Heart left ventricle (tissue), 16 donors: ENCODE measurements at regions not wholly inside any gene's neighbourhood (a gene's known extent, or its start where the extent isn't known, plus 50 kb on each side); places are given as distances from the start of the nearest gene placed in this dataset.

Experiments
- ATAC-seq, 4 donors: fragments of 200-7000 bp; cut with Tn5 transposase; one replicate each; pipeline ENCODE4 v1.9.1; 2020 to 2022; ENCODE audit warnings: moderate library complexity in 4 of 4, mild to moderate bottlenecking in 3 of 4, moderate number of reproducible peaks in 1 of 4
- DNase-seq, 5 donors: peaks; one replicate each; pipeline ENCODE4 v3.0.0-alpha.2; 2020
- H3K27ac ChIP-seq, 12 donors: fragments of 200-600 bp; sonication (generic) in 4 of 12; one replicate each; pipeline versions ENCODE4 v1.5.0 to v1.8.0; 2016 to 2022; ENCODE audit warnings: mild to moderate bottlenecking in 2 of 12
- H3K27me3 ChIP-seq, 9 donors: fragments of 200-600 bp; sonication (generic) in 2 of 9; one replicate each; pipeline versions ENCODE4 v1.5.1 to v1.8.0; 2016 to 2022; ENCODE audit warnings: mild to moderate bottlenecking in 3 of 9
- H3K36me3 ChIP-seq, 9 donors: fragments of 200-600 bp; sonication (generic) in 2 of 9; one replicate each; pipeline versions ENCODE4 v1.5.0 to v1.8.0; 2018 to 2022; ENCODE audit warnings: mild to moderate bottlenecking in 2 of 9
- H3K4me1 ChIP-seq, 12 donors: fragments of 200-600 bp; sonication (generic) in 4 of 12; one replicate each; pipeline versions ENCODE4 v1.5.0 to v1.8.0; 2016 to 2022; ENCODE audit warnings: mild to moderate bottlenecking in 3 of 12
- H3K4me3 ChIP-seq, 12 donors: fragments of 200-600 bp; sonication (generic) in 4 of 12; one replicate each; pipeline versions ENCODE4 v1.5.0 to v1.8.0; 2017 to 2022; ENCODE audit warnings: mild to moderate bottlenecking in 9 of 12, moderate library complexity in 4 of 12
- H3K9me3 ChIP-seq, 12 donors: fragments of 200-600 bp; sonication (generic) in 4 of 12; one replicate each; pipeline versions ENCODE4 v1.5.0 to v1.8.0; 2016 to 2022; ENCODE audit warnings: mild to moderate bottlenecking in 1 of 12
- POLR2A ChIP-seq, 2 donors: fragments of 450-650 bp; IDR thresholded peaks; one replicate each; pipeline ENCODE4 v1.6.1; 2017; ENCODE audit warnings: antibody characterized with exemption in 2 of 2, mild to moderate bottlenecking in 2 of 2, moderate library complexity in 2 of 2
- WGBS, 4 donors: extraction: QIAGEN DNeasy Blood & Tissue Kit in 2 of 4; methylation state at CpG; one replicate each; pipeline versions ENCODE4 v1.1.5 to v1.1.7; 2013 to 2018; 5-methylcytosine and 5-hydroxymethylcytosine counted together
- intact Hi-C, 10 donors: fragments of 100-400 bp; cut with DNase I; formaldehyde crosslinking; loops; one replicate each; pipeline versions ENCODE4 v1.11.1 to v1.14.2; 2022
- TF ChIP-seq, protein P1 (sequence below), 12 donors: fragments of 200-600 bp; sonication (generic) in 4 of 12; IDR thresholded peaks; one replicate each; pipeline versions ENCODE4 v1.5.0 to v1.8.0; 2018 to 2022; ENCODE audit warnings: antibody characterized with exemption in 12 of 12, mild to moderate bottlenecking in 5 of 12
- donor health status: ischemic (EF 13 %, LVEDD 7.1; RV severe dilation, severe dysfunction).
- donor health status: healthy with polysubstance abuse.
- donor health status: DM: no; HTN: yes; CAD: no.
- donor health status: DM: no; HTN: no; CAD: no.
- donor health status: ischemic (EF 25% LVEDD 6.9; RV normal size, moderate dysfunction).
- donor health status: ischemic (EF 25% LVEDD 5.7; RV mildly dilated, moderate dysfunction).
- donor health status: healthy.
- donor health status: DM: yes; HTN: yes; CAD: no.
- donor health status: ischemic (EF 35%, LVEDD 5.7; RV mildly dilated, moderate dysfunction).
- donor health status: nonischemic (EF 11% LVEDD 7.7; RV severe dilation, severe dysfunction).
- donor health status: DM: yes; HTN: yes; CAD: no.
- donor health status: PGD.
- donor health status: ischemic (EF 29% LVEDD 5.4; RV normal size, mild dysfunction).
- donor health status: nonischemic (EF 23%, LVEDD 6.1; RV moderate dilation, normal function).

GRCh38 chr2:116329280-116329679 is 1485.2 kb upstream of the DDX18 start:
- H3K27ac ChIP-seq, result no peak overlapping the region
- H3K9me3 ChIP-seq, result peaks cover 0 to 21% (median 5%) of the 10 kb centered on the region in 12 donors
- H3K36me3 ChIP-seq, result no peaks in the 10 kb centered on the region
- no peaks in the 10 kb centered on the region for H3K4me1 ChIP-seq
- no peak for DNase-seq
- ATAC-seq, result no peak
- H3K27me3 ChIP-seq, result no peaks in the 10 kb centered on the region
- H3K4me3 ChIP-seq, result no peak overlapping the region
- TF ChIP-seq POLR2A (IDR thresholded peaks at IDR 0.05), result no peak
- TF ChIP-seq, protein P1, sequence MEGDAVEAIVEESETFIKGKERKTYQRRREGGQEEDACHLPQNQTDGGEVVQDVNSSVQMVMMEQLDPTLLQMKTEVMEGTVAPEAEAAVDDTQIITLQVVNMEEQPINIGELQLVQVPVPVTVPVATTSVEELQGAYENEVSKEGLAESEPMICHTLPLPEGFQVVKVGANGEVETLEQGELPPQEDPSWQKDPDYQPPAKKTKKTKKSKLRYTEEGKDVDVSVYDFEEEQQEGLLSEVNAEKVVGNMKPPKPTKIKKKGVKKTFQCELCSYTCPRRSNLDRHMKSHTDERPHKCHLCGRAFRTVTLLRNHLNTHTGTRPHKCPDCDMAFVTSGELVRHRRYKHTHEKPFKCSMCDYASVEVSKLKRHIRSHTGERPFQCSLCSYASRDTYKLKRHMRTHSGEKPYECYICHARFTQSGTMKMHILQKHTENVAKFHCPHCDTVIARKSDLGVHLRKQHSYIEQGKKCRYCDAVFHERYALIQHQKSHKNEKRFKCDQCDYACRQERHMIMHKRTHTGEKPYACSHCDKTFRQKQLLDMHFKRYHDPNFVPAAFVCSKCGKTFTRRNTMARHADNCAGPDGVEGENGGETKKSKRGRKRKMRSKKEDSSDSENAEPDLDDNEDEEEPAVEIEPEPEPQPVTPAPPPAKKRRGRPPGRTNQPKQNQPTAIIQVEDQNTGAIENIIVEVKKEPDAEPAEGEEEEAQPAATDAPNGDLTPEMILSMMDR (IDR thresholded peaks at IDR 0.05), result no peak
- 79 to 87% (median 85%) methylated on average over 3 of the region's 3 CpGs for WGBS, 4 donors
- intact Hi-C loops, result no loop called here

GRCh38 chr2:116340690-116341089 is 1473.8 kb upstream of the DDX18 start:
- Histone ChIP-seq H3K9me3 (peaks cover 0 to 7% (median 0%) of the 10 kb centered on the region in 12 donors), H3K27me3 (no peaks in the 10 kb centered on the region), H3K27ac (no peak overlapping the region), H3K4me3 (no peak overlapping the region), H3K4me1 (no peaks in the 10 kb centered on the region), H3K36me3 (no peaks in the 10 kb centered on the region)
- no peak for DNase-seq
- no peak for ATAC-seq
- TF ChIP-seq POLR2A (IDR thresholded peaks at IDR 0.05), result no peak
- TF ChIP-seq, protein P1 (IDR thresholded peaks at IDR 0.05), result no peak
- WGBS, 4 donors, result 73 to 91% (median 82%) methylated on average over 2 of the region's 2 CpGs
- intact Hi-C loops, result no loop called here

GRCh38 chr2:116366212-116366611 is 1448.3 kb upstream of the DDX18 start:
- no peak for ATAC-seq
- TF ChIP-seq, protein P1 (IDR thresholded peaks at IDR 0.05), result no peak
- TF ChIP-seq POLR2A (IDR thresholded peaks at IDR 0.05), result no peak
- 64 to 77% (median 69%) methylated on average over 6 of the region's 6 CpGs for WGBS, 4 donors
- H3K4me1 ChIP-seq, result no peaks in the 10 kb centered on the region
- peaks cover 0 to 11% (median 0%) of the 10 kb centered on the region in 12 donors for H3K9me3 ChIP-seq
- no peak overlapping the region for H3K4me3 ChIP-seq
- no peaks in the 10 kb centered on the region for H3K27me3 ChIP-seq
- intact Hi-C loops, result no loop called here
- H3K27ac ChIP-seq, result no peak overlapping the region
- DNase-seq, result no peak
- no peaks in the 10 kb centered on the region for H3K36me3 ChIP-seq

- Histone ChIP-seq H3K4me1 (no peaks in the 10 kb centered on the region), H3K4me3 (no peak overlapping the region), H3K9me3 (peaks cover 0 to 25% (median 0%) of the 10 kb centered on the region in 12 donors), H3K27me3 (no peaks in the 10 kb centered on the region), H3K36me3 (no peaks in the 10 kb centered on the region), H3K27ac (no peak overlapping the region)
- WGBS, 4 donors, result 76 to 86% (median 79%) methylated on average over 5 of the region's 5 CpGs
- intact Hi-C loops, result no loop called here
- DNase-seq, result no peak
- no peak for ATAC-seq
- TF ChIP-seq, protein P1 (IDR thresholded peaks at IDR 0.05), result no peak
- no peak for TF ChIP-seq POLR2A (IDR thresholded peaks at IDR 0.05)
Measured at GRCh38 chr2:116378786-116379185, 1435.7 kb upstream of the DDX18 start.
